ENCODE measurements at regions not wholly inside any gene's neighbourhood (a gene's known extent, or its start where the extent isn't known, plus 50 kb on each side); places are given as distances from the start of the nearest gene placed in this dataset.
A peak's percentile ranks its signal among the peaks of the same experiment; 100 is the strongest.

- TF ChIP-seq CTCF (IDR thresholded peaks at IDR 0.05; ENCODE audit: poor library complexity, severe bottlenecking): no peak
- ATAC-seq (ENCODE audit: low read depth) (no peak), DNase-seq (ENCODE audit: low spot score) (no peak)
- no peak overlapping the region for H3K27ac ChIP-seq (ENCODE audit: poor library complexity, severe bottlenecking)
- no peaks in the 10 kb centered on the region for H3K4me1 ChIP-seq (ENCODE audit: insufficient read depth, poor library complexity, severe bottlenecking)
- peaks cover 11% of the 10 kb centered on the region for H3K27me3 ChIP-seq (ENCODE audit: insufficient read depth, poor library complexity, severe bottlenecking)
- no peak overlapping the region for H3K4me3 ChIP-seq (ENCODE audit: severe bottlenecking)
- H3K9me3 ChIP-seq (ENCODE audit: severe bottlenecking): no peaks in the 10 kb centered on the region
- H3K36me3 ChIP-seq (ENCODE audit: low read depth): no peaks in the 10 kb centered on the region
Observed at GRCh38 chr17:65470783-65471182, 90.7 kb downstream of the AXIN2 start.

- no peak for TF ChIP-seq CTCF (IDR thresholded peaks at IDR 0.05; ENCODE audit: poor library complexity, severe bottlenecking)
- Histone ChIP-seq H3K27ac (ENCODE audit: poor library complexity, severe bottlenecking) (no peak overlapping the region), H3K36me3 (ENCODE audit: low read depth) (no peaks in the 10 kb centered on the region)
Observed at GRCh38 chr17:65468321-65468720, 93.1 kb downstream of the AXIN2 start.

GRCh38 chr17:65467156-65467555 lies 94.3 kb downstream of the AXIN2 start:
- peaks cover 10% of the 10 kb centered on the region for H3K4me1 ChIP-seq (ENCODE audit: insufficient read depth, poor library complexity, severe bottlenecking)
- DNase-seq (ENCODE audit: low spot score) (no peak), ATAC-seq (ENCODE audit: low read depth) (no peak)
- H3K9me3 ChIP-seq (ENCODE audit: severe bottlenecking): no peaks in the 10 kb centered on the region
- no peaks in the 10 kb centered on the region for H3K36me3 ChIP-seq (ENCODE audit: low read depth)
- peaks cover 2% of the 10 kb centered on the region for H3K27me3 ChIP-seq (ENCODE audit: insufficient read depth, poor library complexity, severe bottlenecking)
- H3K27ac ChIP-seq (ENCODE audit: poor library complexity, severe bottlenecking): no peak overlapping the region
- no peak for TF ChIP-seq CTCF (IDR thresholded peaks at IDR 0.05; ENCODE audit: poor library complexity, severe bottlenecking)
- no peak overlapping the region for H3K4me3 ChIP-seq (ENCODE audit: severe bottlenecking)

More at GRCh38 chr17:65468321-65468720, 93.1 kb downstream of the AXIN2 start:
- no peak for ATAC-seq (ENCODE audit: low read depth)
- H3K9me3 ChIP-seq (ENCODE audit: severe bottlenecking): no peaks in the 10 kb centered on the region
- DNase-seq (ENCODE audit: low spot score): no peak
- peaks cover 6% of the 10 kb centered on the region for H3K27me3 ChIP-seq (ENCODE audit: insufficient read depth, poor library complexity, severe bottlenecking)
- H3K4me3 ChIP-seq (ENCODE audit: severe bottlenecking): no peak overlapping the region
- peaks cover 3% of the 10 kb centered on the region for H3K4me1 ChIP-seq (ENCODE audit: insufficient read depth, poor library complexity, severe bottlenecking)

GRCh38 chr17:65466547-65466946 lies 94.9 kb downstream of the AXIN2 start:
- H3K36me3 ChIP-seq (ENCODE audit: low read depth): no peaks in the 10 kb centered on the region
- ATAC-seq (ENCODE audit: low read depth) (no peak), DNase-seq (ENCODE audit: low spot score) (no peak)
- H3K27ac ChIP-seq (ENCODE audit: poor library complexity, severe bottlenecking): no peak overlapping the region
- no peaks in the 10 kb centered on the region for H3K27me3 ChIP-seq (ENCODE audit: insufficient read depth, poor library complexity, severe bottlenecking)
- no peak for TF ChIP-seq CTCF (IDR thresholded peaks at IDR 0.05; ENCODE audit: poor library complexity, severe bottlenecking)
- H3K9me3 ChIP-seq (ENCODE audit: severe bottlenecking): no peaks in the 10 kb centered on the region
- H3K4me1 ChIP-seq (ENCODE audit: insufficient read depth, poor library complexity, severe bottlenecking): peaks cover 10% of the 10 kb centered on the region
- no peak overlapping the region for H3K4me3 ChIP-seq (ENCODE audit: severe bottlenecking)

- Histone ChIP-seq H3K36me3 (ENCODE audit: low read depth) (no peaks in the 10 kb centered on the region), H3K27me3 (ENCODE audit: insufficient read depth, poor library complexity, severe bottlenecking) (no peaks in the 10 kb centered on the region), H3K4me1 (ENCODE audit: insufficient read depth, poor library complexity, severe bottlenecking) (peaks cover 14% of the 10 kb centered on the region), H3K9me3 (ENCODE audit: severe bottlenecking) (no peaks in the 10 kb centered on the region), H3K4me3 (ENCODE audit: severe bottlenecking) (no peak overlapping the region), H3K27ac (ENCODE audit: poor library complexity, severe bottlenecking) (peak overlapping the region; percentile 70)
- DNase-seq (ENCODE audit: low spot score) (peak; percentile 70), ATAC-seq (ENCODE audit: low read depth) (peak; percentile 92)
- no peak for TF ChIP-seq CTCF (IDR thresholded peaks at IDR 0.05; ENCODE audit: poor library complexity, severe bottlenecking)
Observed at GRCh38 chr17:65463242-65463641, 98.2 kb downstream of the AXIN2 start.

Data from RWPE2 (cell line).